K562 (cell line): ENCODE measurements at regions not wholly inside any gene's neighbourhood (a gene's known extent, or its start where the extent isn't known, plus 50 kb on each side); places are given as distances from the start of the nearest gene placed in this dataset.

Source experiments
- CTCF ChIP-seq, 3 experiments: IDR thresholded peaks in 2 of 3; conservative IDR thresholded peaks in 1 of 3; 2 replicates each; pipeline ENCODE4 v1.5.1; 2011 to 2012; ENCODE audit warnings: low read length in 3 of 3, mild to moderate bottlenecking in 3 of 3, control low read depth in 2 of 3, improper control_type of control experiment in 1 of 3, inconsistent platforms in 1 of 3, low read depth in 1 of 3, mixed read lengths in 1 of 3, moderate library complexity in 1 of 3; ENCODE audit not compliant: insufficient read depth in 2 of 3
- ELF4 ChIP-seq: fragments of 450-650 bp; formaldehyde crosslinking; IDR thresholded peaks from 2 replicates; pipeline ENCODE4 v1.4.0; 2022; ENCODE audit warnings: missing genetic modification characterization
- GABPA ChIP-seq: fragments of 200-800 bp; sonication (Bioruptor generic); conservative IDR thresholded peaks from 2 replicates; pipeline ENCODE4 v1.6.1; 2016; ENCODE audit warnings: low read depth, missing genetic modification characterization, missing compliant biosample characterization
- KLF16 ChIP-seq: IDR thresholded peaks from 2 replicates; pipeline ENCODE4 v1.6.1; 2016; ENCODE audit warnings: antibody characterized with exemption
- MCM2 ChIP-seq: fragments of 450-650 bp; IDR thresholded peaks from 2 replicates; pipeline ENCODE4 v1.6.1; 2017; ENCODE audit warnings: low read depth, mild to moderate bottlenecking
- MTA2 ChIP-seq: fragments of 450-650 bp; IDR thresholded peaks from 2 replicates; pipeline ENCODE4 v1.6.1; 2016; ENCODE audit warnings: low read depth
- NCOA4 ChIP-seq: fragments of 450-650 bp; IDR thresholded peaks from 2 replicates; pipeline ENCODE4 v1.6.1; 2018; ENCODE audit warnings: mild to moderate bottlenecking; ENCODE audit not compliant: partially characterized antibody
- NFXL1 ChIP-seq: fragments of 450-650 bp; formaldehyde crosslinking; IDR thresholded peaks from 2 replicates; pipeline ENCODE4 v1.4.0; 2021; ENCODE audit warnings: mild to moderate bottlenecking
- RB1 ChIP-seq: fragments of 450-650 bp; IDR thresholded peaks from 2 replicates; pipeline ENCODE4 v1.6.1; 2017; ENCODE audit warnings: low read depth, mild to moderate bottlenecking
- STAT5A ChIP-seq: IDR thresholded peaks from 2 replicates; pipeline ENCODE4 v1.6.1; 2012; ENCODE audit warnings: low read length, inconsistent platforms, borderline replicate concordance
- UBTF ChIP-seq, 2 experiments: IDR thresholded peaks; 2 replicates each; pipeline ENCODE4 v1.6.1; 2012; ENCODE audit warnings: improper control_type of control experiment in 2 of 2, low read depth in 2 of 2, low read length in 2 of 2, borderline replicate concordance in 1 of 2
- ZHX1 ChIP-seq: fragments of 150-350 bp; conservative IDR thresholded peaks from 2 replicates; pipeline ENCODE4 v1.6.1; 2014; ENCODE audit warnings: low read length
- ZNF140 ChIP-seq: fragments of 250-450 bp; sonication (Bioruptor Pico); IDR thresholded peaks from 2 replicates; pipeline ENCODE4 v1.8.0; 2021; ENCODE audit warnings: moderate library complexity, mild to moderate bottlenecking, inconsistent platforms
- TF ChIP-seq, protein P1 (sequence below), 2 experiments: fragments of 450-650 bp in 1 of 2; IDR thresholded peaks; 2 replicates each; pipeline ENCODE4 v1.6.1; 2011 to 2017; ENCODE audit warnings: low read depth in 2 of 2, antibody characterized with exemption in 1 of 2, borderline replicate concordance in 1 of 2, low read length in 1 of 2, mild to moderate bottlenecking in 1 of 2, mixed read lengths in 1 of 2; ENCODE audit not compliant: control insufficient read depth in 1 of 2
- TF ChIP-seq, protein P2 (sequence below), 2 experiments: fragments of 450-650 bp in 1 of 2; sonication (generic) in 1 of 2; formaldehyde crosslinking; conservative IDR thresholded peaks; 2 replicates each; pipeline versions ENCODE4 v1.4.0 to v1.8.1; 2020 to 2022; ENCODE audit warnings: mild to moderate bottlenecking in 1 of 2, missing genetic modification reagents in 1 of 2

GRCh38 chr6:27177485-27178406 is 69.8 kb upstream of the PRSS16 start (continued):
- TF ChIP-seq UBTF (IDR thresholded peaks at IDR 0.05; ENCODE audit: borderline replicate concordance in 1 of 2, low read depth in 2 of 2, low read length in 2 of 2) = no peak
- no peak for TF ChIP-seq RB1
- no peak for TF ChIP-seq ZNF140 (CRISPR knock-in tag)
- TF ChIP-seq GABPA (tag) = no peak; the same call in 1 of the 2 replicates
- TF ChIP-seq ZHX1 = no peak
- TF ChIP-seq ELF4 = no peak
- TF ChIP-seq CTCF (IDR thresholded peaks at IDR 0.05 in 2 of 3, conservative IDR thresholded peaks at IDR 0.05 in 1 of 3; ENCODE audit: insufficient read depth in 2 of 3, low read depth in 1 of 3, low read length in 3 of 3) = peak; percentile 39 to 52 (median 47); a peak in 3 of 6 replicates
- no peak for TF ChIP-seq NFXL1 (CRISPR knock-in tag)
- TF ChIP-seq MTA2 = no peak
- TF ChIP-seq, protein P1, sequence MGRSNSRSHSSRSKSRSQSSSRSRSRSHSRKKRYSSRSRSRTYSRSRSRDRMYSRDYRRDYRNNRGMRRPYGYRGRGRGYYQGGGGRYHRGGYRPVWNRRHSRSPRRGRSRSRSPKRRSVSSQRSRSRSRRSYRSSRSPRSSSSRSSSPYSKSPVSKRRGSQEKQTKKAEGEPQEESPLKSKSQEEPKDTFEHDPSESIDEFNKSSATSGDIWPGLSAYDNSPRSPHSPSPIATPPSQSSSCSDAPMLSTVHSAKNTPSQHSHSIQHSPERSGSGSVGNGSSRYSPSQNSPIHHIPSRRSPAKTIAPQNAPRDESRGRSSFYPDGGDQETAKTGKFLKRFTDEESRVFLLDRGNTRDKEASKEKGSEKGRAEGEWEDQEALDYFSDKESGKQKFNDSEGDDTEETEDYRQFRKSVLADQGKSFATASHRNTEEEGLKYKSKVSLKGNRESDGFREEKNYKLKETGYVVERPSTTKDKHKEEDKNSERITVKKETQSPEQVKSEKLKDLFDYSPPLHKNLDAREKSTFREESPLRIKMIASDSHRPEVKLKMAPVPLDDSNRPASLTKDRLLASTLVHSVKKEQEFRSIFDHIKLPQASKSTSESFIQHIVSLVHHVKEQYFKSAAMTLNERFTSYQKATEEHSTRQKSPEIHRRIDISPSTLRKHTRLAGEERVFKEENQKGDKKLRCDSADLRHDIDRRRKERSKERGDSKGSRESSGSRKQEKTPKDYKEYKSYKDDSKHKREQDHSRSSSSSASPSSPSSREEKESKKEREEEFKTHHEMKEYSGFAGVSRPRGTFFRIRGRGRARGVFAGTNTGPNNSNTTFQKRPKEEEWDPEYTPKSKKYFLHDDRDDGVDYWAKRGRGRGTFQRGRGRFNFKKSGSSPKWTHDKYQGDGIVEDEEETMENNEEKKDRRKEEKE (IDR thresholded peaks at IDR 0.05; ENCODE audit: borderline replicate concordance in 1 of 2, control insufficient read depth in 1 of 2, low read depth in 2 of 2, low read length in 1 of 2) = no peak
- TF ChIP-seq, protein P2, sequence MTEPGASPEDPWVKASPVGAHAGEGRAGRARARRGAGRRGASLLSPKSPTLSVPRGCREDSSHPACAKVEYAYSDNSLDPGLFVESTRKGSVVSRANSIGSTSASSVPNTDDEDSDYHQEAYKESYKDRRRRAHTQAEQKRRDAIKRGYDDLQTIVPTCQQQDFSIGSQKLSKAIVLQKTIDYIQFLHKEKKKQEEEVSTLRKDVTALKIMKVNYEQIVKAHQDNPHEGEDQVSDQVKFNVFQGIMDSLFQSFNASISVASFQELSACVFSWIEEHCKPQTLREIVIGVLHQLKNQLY (CRISPR knock-in tag; conservative IDR thresholded peaks at IDR 0.05) = 0 out of 4 replicates have a peak, but pooled peaks of 1 of the 2 experiments have one; percentile 39
- TF ChIP-seq MCM2 = no peak
- no peak for TF ChIP-seq KLF16
- no peak for TF ChIP-seq NCOA4
- no peak for TF ChIP-seq STAT5A
